HG03565 (cell line): ENCODE measurements at regions not wholly inside any gene's neighbourhood (a gene's known extent, or its start where the extent isn't known, plus 50 kb on each side); places are given as distances from the start of the nearest gene placed in this dataset.
"Not testable (repeated sequence)": the region's sequence is repeated elsewhere in the genome, so short reads cannot be mapped to it uniquely, and the experiment has no call there.

Experiments
- ATAC-seq: cut with Tn5 transposase; IDR thresholded peaks from one replicate; pipeline ENCODE4 v1.9.1; 2021; ENCODE audit warnings: mild to moderate bottlenecking, moderate library complexity; ENCODE audit not compliant: unreplicated experiment

DNA sequence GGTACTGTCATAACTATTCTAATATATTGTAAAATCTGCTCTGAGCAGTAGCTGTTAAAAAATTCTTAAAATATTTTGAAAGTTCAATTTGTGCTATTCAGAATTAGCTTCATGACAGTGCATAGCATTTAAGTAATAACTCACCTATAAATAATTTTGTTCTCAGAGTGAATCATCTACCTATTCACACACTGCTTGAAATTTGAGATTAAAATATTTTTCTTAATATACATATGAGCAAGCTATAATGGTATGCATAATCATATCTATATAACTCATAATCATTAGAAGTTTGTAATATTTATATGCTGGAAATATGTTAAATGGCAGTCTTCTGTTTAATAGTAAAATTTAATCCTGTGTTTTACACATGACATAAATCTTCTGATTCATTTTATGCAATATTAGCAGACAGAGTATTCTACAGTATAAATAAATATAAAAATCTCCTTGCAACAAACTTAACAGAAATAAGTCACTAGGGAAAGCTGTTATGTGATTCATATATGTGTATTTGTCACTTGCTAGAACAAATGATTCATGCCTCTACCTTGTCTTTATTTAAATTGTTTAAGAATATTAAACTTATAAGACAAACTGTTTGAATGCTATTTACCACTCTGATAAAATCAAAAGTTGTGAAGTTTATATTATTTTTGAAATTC lies 710.8 kb downstream of the PLOD2 start:
- no peak for ATAC-seq

- ATAC-seq: peak; percentile 66
These were observed 703.0 kb downstream of the PLOD2 start for GRCh38 chr3:145457825-145458552.

- not testable (repeated sequence) for ATAC-seq
These were observed 701.3 kb downstream of the PLOD2 start for GRCh38 chr3:145459681-145460080.

DNA sequence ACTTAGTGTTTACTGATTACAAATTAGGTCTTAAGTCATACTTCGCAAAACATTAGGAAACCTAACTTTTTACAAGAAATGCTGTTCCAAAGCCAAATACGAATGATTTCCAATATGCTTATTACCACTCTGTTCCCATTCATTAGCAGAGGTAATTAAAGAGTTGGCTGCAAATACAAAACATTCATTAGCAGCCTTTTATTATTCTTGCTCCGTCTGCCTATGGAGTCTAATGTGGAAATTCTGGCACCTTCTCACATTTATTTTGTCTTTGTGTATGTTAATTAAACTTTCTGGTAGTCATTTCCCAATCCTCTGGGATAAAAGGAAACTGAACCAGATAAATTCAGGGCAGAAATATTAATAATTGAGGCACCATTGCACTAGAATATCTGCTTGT lies 689.0 kb downstream of the PLOD2 start:
- ATAC-seq: no peak

DNA sequence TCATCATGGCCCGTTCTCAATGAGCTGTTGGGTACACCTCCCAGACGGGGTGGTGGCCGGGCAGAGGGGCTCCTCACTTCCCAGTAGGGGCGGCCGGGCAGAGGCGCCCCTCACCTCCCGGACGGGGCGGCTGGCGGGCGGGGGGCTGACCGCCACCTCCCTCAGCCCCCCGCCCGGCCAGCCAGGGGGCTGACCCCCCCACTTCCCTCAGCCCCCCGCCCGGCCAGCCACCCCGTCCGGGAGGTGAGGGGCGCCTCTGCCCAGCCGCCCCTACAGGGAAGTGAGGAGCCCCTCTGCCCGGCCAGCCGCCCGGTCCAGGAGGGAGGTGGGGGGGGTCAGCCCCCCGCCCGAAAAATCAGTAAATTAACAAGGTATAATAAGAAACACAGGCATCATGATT lies 678.2 kb downstream of the PLOD2 start:
- not testable (repeated sequence) for ATAC-seq

DNA sequence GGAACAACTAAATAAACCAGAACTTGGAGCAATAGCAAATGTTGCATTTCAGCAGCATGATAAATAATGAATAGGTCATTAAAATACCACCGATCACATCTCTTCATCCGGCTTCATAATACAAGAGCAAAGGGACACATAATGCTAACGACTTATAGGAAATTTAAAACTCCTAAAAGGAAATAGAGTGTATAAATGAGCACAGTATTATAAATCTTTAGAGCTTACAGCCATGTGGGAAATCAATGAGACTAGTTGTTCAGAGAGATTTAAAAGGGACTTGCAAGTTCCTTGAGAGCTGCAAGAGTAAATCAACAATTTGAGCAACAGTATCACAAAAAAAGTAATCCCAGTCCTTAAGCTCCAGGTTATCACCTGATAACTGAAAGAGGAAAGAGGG lies 677.0 kb downstream of the PLOD2 start:
- ATAC-seq: no peak

GRCh38 chr3:145489011-145489410 lies 672.0 kb downstream of the PLOD2 start:
- ATAC-seq: no peak

- no peak for ATAC-seq
These were observed 670.6 kb downstream of the PLOD2 start for GRCh38 chr3:145490088-145491048.

DNA sequence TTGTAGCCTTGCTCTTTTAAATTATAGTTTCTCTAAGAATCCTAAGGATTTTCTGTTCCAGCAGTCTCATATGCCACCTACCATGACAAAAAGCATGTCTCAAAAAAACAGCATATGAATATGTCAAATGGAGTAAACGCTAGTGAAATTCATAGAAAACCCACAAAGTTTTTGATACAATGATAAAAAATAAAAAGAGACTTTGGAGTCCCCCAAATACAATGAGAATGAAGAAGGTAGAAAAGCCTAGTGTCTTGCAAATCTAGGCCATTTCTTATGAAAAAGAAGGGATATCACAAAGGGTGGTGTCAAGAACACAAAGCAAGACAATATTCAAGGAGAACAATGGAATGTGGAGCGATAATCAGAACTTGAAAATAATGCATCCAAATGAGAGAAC lies 668.5 kb downstream of the PLOD2 start:
- ATAC-seq: no peak

DNA sequence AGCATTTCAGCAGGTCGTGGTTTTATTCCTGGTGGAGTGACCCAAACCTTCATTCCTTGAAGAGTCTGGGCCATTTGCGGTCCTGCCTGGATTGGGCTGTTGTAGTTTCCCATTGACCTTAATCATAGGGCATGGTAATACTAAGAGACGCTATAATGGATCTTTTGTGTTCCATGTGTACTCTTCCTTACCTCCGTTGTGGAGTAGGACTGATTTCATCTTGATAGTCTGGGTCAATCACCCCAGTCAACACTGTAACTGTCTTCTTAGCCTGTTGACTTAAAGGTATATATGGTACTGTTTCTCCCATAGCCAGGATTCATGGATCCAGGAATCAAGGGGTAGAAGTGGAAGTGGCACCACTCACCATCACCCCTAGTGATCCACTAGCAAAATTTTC lies 643.6 kb downstream of the PLOD2 start:
- not testable (repeated sequence) for ATAC-seq

- no peak for ATAC-seq
These were observed 642.3 kb downstream of the PLOD2 start for GRCh38 chr3:145518639-145519038.

- no peak for ATAC-seq
These were observed 641.5 kb downstream of the PLOD2 start for GRCh38 chr3:145519398-145520047.

GRCh38 chr3:145522179-145522578 lies 638.8 kb downstream of the PLOD2 start:
- ATAC-seq: no peak

- ATAC-seq: no peak
These were observed 637.9 kb downstream of the PLOD2 start for GRCh38 chr3:145522893-145523651.

GRCh38 chr3:145531548-145531947 lies 629.4 kb downstream of the PLOD2 start:
- no peak for ATAC-seq

DNA sequence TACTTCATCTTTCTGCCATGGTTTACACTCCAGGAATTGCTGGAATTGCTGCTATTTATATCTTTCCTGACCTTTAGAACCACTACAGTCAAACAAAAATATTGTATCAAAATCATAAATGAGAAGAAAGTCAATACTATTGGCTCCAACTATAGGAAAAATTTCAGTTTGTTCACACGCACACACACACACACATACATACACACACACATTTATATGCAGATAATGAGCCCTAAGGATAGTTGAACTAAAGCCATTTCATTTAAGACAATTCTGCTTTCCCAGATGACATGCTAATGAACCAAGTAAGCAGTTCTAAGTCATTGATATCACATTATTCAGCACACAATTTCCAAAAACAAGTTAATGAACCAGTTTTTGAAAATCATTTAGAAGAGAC lies 627.3 kb downstream of the PLOD2 start:
- no peak for ATAC-seq

DNA sequence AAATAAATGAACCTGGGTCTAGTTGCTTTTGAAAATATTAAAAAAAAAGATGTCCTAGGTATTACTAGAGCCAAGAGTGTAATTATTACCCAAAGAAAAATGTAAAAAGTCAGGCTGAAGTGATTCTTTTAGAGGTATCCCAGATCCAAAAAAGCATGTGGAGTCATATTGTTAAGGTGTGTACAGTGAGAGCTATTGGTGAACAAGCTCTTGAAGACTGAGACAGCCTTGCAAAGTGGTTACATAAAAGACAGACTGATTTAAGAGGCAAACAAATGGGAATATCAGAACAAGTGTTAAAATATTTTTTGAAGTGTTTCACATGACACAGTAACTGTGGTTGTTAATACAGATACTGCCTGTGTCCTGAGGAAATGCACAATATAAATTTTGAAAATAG lies 624.5 kb downstream of the PLOD2 start:
- ATAC-seq: no peak

GRCh38 chr3:145550522-145550921 lies 610.5 kb downstream of the PLOD2 start:
- ATAC-seq: no peak

- ATAC-seq: no peak
These were observed 603.6 kb downstream of the PLOD2 start for GRCh38 chr3:145557405-145557804.

DNA sequence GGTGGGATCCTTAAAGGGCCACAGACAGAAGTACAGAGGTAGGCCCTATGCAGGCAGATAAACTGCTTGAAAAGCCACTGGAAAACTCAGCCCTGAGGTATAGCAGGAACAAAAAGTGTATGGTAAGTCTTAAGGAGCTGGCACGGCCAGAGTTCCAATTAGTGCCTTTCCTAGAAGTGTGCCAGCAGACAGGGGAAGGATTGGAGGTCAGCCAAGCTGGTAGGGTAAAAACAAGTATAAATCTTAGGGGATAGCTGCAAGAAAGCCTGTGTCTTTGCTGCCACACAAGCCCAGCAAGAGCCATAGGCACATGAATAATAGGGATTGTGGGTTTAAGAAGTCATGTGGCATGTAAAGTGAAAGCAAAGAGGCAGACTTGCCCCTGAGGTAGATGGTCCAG lies 582.5 kb downstream of the PLOD2 start:
- no peak for ATAC-seq
